ENCODE measurements at regions not wholly inside any gene's neighbourhood (a gene's known extent, or its start where the extent isn't known, plus 50 kb on each side); places are given as distances from the start of the nearest gene placed in this dataset.
A peak's percentile ranks its signal among the peaks of the same experiment; 100 is the strongest.

DNA sequence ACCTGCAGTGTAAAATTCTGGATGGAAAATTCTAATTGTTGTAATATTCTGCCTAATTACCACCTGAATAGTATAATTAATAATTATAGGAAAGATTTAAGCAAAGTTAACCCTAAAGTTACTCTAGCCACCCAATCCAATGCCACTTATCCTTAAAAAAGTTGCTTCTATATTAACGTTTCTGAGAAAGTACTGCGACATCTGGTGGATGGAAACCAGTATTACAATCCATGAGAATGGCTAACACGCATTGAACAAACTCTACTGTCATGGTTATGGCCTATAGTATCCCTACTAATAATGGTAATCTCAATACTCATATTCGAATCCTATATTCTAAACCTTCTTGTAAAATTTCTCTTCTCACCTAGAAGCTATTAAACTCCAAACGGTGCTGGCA is 1551.8 kb downstream of the SLITRK1 start:
- 64% methylated on average over 5 of the region's 5 CpGs for WGBS (ENCODE audit: low lambda C conversion rate, missing lambda C conversion rate)
- H3K36me3 ChIP-seq (replicated peaks; ENCODE audit: insufficient read depth, low read depth): no peaks in the 10 kb centered on the region

GRCh38 chr13:82323101-82323500 is 1559.2 kb downstream of the SLITRK1 start:
- TF ChIP-seq EZH2phosphoT487 (IDR thresholded peaks at IDR 0.05; ENCODE audit: low read depth, severe bottlenecking, unreplicated experiment) (no peak), CTCF (IDR thresholded peaks at IDR 0.05; ENCODE audit: poor library complexity) (no peak), EZH2 (IDR thresholded peaks at IDR 0.05; ENCODE audit: borderline replicate concordance) (no peak)
- H3K9me3 ChIP-seq (ENCODE audit: low read depth): no peaks in the 10 kb centered on the region
- H3K4me3 ChIP-seq: no peak overlapping the region
- H3K9me2 ChIP-seq (replicated peaks; ENCODE audit: insufficient read depth): no peaks in the 10 kb centered on the region
- peaks cover 3% of the 10 kb centered on the region for H3K4me1 ChIP-seq (ENCODE audit: insufficient read depth)
- whole genome bisulfite sequencing (ENCODE audit: low lambda C conversion rate, missing lambda C conversion rate): 91% methylated on average over 5 of the region's 5 CpGs
- H2AFZ ChIP-seq: no peak overlapping the region
- no peak overlapping the region for H3K27ac ChIP-seq
- no peaks in the 10 kb centered on the region for H4K20me1 ChIP-seq (ENCODE audit: insufficient read depth, poor library complexity, severe bottlenecking)
- H3K27me3 ChIP-seq: no peaks in the 10 kb centered on the region
- no peak for DNase-seq (ENCODE audit: low spot score)
- H3K4me2 ChIP-seq: no peak overlapping the region
- H3K79me2 ChIP-seq: no peaks in the 10 kb centered on the region
- no peaks in the 10 kb centered on the region for H3K36me3 ChIP-seq (replicated peaks; ENCODE audit: insufficient read depth, low read depth)

More for the DNA sequence above, 1551.8 kb downstream of the SLITRK1 start:
- no peaks in the 10 kb centered on the region for H3K9me3 ChIP-seq (ENCODE audit: low read depth)
- H3K4me2 ChIP-seq: no peak overlapping the region
- no peak overlapping the region for H3K4me3 ChIP-seq
- no peaks in the 10 kb centered on the region for H3K79me2 ChIP-seq
- H3K9me2 ChIP-seq (replicated peaks; ENCODE audit: insufficient read depth): no peaks in the 10 kb centered on the region
- H3K27ac ChIP-seq: no peak overlapping the region
- no peaks in the 10 kb centered on the region for H3K4me1 ChIP-seq (ENCODE audit: insufficient read depth)
- no peak for DNase-seq (ENCODE audit: low spot score)
- no peaks in the 10 kb centered on the region for H4K20me1 ChIP-seq (ENCODE audit: insufficient read depth, poor library complexity, severe bottlenecking)
- no peak overlapping the region for H2AFZ ChIP-seq
- TF ChIP-seq CTCF (IDR thresholded peaks at IDR 0.05; ENCODE audit: poor library complexity): peak; percentile 39
- no peak for TF ChIP-seq EZH2phosphoT487 (IDR thresholded peaks at IDR 0.05; ENCODE audit: low read depth, severe bottlenecking, unreplicated experiment)
- no peak for TF ChIP-seq EZH2 (IDR thresholded peaks at IDR 0.05; ENCODE audit: borderline replicate concordance)
- H3K27me3 ChIP-seq: no peaks in the 10 kb centered on the region

DNA sequence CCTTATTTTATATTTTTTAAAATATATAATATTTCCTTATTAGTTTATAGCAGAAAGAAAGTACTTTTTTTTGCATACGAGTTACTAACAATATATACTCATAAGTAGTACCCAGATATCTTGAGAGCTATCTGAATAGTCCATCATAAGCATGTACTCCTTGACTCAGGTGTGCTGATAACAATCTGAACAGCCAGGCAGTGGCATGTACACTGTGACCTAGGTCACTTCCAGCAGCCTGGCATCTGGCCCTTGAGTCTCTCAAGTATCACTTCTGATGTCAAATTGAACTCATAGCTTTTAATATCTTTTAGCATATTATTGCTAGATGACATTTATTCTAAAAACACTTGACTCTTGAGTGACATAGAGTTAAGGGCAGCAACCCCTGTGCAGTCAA is 1576.7 kb downstream of the SLITRK1 start:
- Histone ChIP-seq H3K79me2 (no peaks in the 10 kb centered on the region), H3K9me2 (replicated peaks; ENCODE audit: insufficient read depth) (no peaks in the 10 kb centered on the region), H3K36me3 (replicated peaks; ENCODE audit: insufficient read depth, low read depth) (no peaks in the 10 kb centered on the region), H3K4me2 (no peak overlapping the region), H3K27ac (no peak overlapping the region), H3K4me3 (no peak overlapping the region), H4K20me1 (ENCODE audit: insufficient read depth, poor library complexity, severe bottlenecking) (no peaks in the 10 kb centered on the region), H3K4me1 (ENCODE audit: insufficient read depth) (no peaks in the 10 kb centered on the region), H3K9me3 (ENCODE audit: low read depth) (no peaks in the 10 kb centered on the region), H3K27me3 (no peaks in the 10 kb centered on the region), H2AFZ (no peak overlapping the region)
- no peak for TF ChIP-seq CTCF (IDR thresholded peaks at IDR 0.05; ENCODE audit: poor library complexity)
- no peak for TF ChIP-seq EZH2 (IDR thresholded peaks at IDR 0.05; ENCODE audit: borderline replicate concordance)
- no peak for TF ChIP-seq EZH2phosphoT487 (IDR thresholded peaks at IDR 0.05; ENCODE audit: low read depth, severe bottlenecking, unreplicated experiment)
- WGBS (ENCODE audit: low lambda C conversion rate, missing lambda C conversion rate): 81% methylated on average over 1 of the region's 1 CpG
- no peak for DNase-seq (ENCODE audit: low spot score)

DNA sequence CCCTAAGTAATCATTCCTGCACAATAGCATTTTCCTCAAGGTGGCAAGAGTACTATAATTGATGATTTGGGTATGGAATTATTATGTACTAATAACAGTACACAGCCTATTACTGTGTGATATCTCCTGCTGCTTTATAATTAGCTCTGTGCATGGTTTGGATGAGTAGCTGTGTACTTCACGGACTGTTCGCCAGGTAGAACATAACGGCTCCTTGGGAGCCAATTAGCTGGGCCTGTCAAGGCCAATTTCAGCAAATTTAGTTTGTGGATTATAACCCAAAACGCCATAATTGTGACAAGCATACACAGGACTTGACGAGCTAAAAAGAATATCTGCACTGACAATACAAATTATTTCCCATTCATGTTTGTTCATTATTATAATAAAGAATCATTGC is 1584.2 kb downstream of the SLITRK1 start:
- Histone ChIP-seq H4K20me1 (ENCODE audit: insufficient read depth, poor library complexity, severe bottlenecking) (no peaks in the 10 kb centered on the region), H3K4me3 (no peak overlapping the region), H2AFZ (no peak overlapping the region), H3K36me3 (replicated peaks; ENCODE audit: insufficient read depth, low read depth) (no peaks in the 10 kb centered on the region), H3K27me3 (no peaks in the 10 kb centered on the region), H3K79me2 (no peaks in the 10 kb centered on the region), H3K9me2 (replicated peaks; ENCODE audit: insufficient read depth) (no peaks in the 10 kb centered on the region), H3K4me1 (ENCODE audit: insufficient read depth) (no peaks in the 10 kb centered on the region), H3K27ac (no peak overlapping the region), H3K9me3 (ENCODE audit: low read depth) (no peaks in the 10 kb centered on the region), H3K4me2 (no peak overlapping the region)
- TF ChIP-seq CTCF (IDR thresholded peaks at IDR 0.05; ENCODE audit: poor library complexity) (no peak), EZH2phosphoT487 (IDR thresholded peaks at IDR 0.05; ENCODE audit: low read depth, severe bottlenecking, unreplicated experiment) (no peak), EZH2 (IDR thresholded peaks at IDR 0.05; ENCODE audit: borderline replicate concordance) (no peak)
- DNase-seq (ENCODE audit: low spot score): no peak
- 95% methylated on average over 5 of the region's 5 CpGs for WGBS (ENCODE audit: low lambda C conversion rate, missing lambda C conversion rate)

All from hepatocyte (in vitro differentiated cells).